HepG2 (cell line): ENCODE measurements at regions not wholly inside any gene's neighbourhood (a gene's known extent, or its start where the extent isn't known, plus 50 kb on each side); places are given as distances from the start of the nearest gene placed in this dataset.

Experiments
- ATAC-seq: fragments of 200-7000 bp; cut with Tn5 transposase; 3 replicates; pipeline ENCODE4 v1.9.1; 2020; ENCODE audit warnings: mild to moderate bottlenecking, moderate library complexity
- BruUV-seq: library from RNA; stranded (reverse); fragments of 400-500 nt; replicated peaks from 2 replicates; lab custom pipeline; 2021; lab: Mats Ljungman, UMichigan
- CTCF ChIA-PET: fragments of 300-600 bp; formaldehyde crosslinking; extraction: SDS; loops from one replicate; lab custom pipeline; 2021; ENCODE audit warnings: low total read pairs, inconsistent platforms, low intra/inter-chr PET ratio; lab: Yijun Ruan, JAX
- POLR2A ChIA-PET: fragments of 350-600 bp; sonication (Branson Sonifier 250); formaldehyde crosslinking; loops from one replicate; lab custom pipeline; 2020; ENCODE audit warnings: antibody characterized with exemption, inconsistent platforms; lab: Yijun Ruan, JAX
- DNase-seq: peaks from one replicate; pipeline ENCODE4 v3.0.0-alpha.2; 2015; ENCODE audit warnings: low spot score
- FAIRE-seq: peaks from 3 replicates; lab custom pipeline; 2011; peaks lifted over from hg19 to GRCh38; lab: Jason Lieb, UNC
- H2AFZ ChIP-seq: one replicate; pipeline ENCODE4 v1.6.1; 2011; ENCODE audit warnings: low read length, inconsistent platforms
- H3K27ac ChIP-seq: fragments of 300-600 bp; 3 replicates; pipeline ENCODE4 v1.8.0; 2011; ENCODE audit warnings: mixed run types, mild to moderate bottlenecking, mixed read lengths, low read length, inconsistent platforms; ENCODE audit not compliant: insufficient read depth; ENCODE audit errors: extremely low read length
- H3K27me3 ChIP-seq, 2 experiments: fragments of 200-600 bp in 1 of 2; 2 replicates in 1 of 2; 3 replicates in 1 of 2; pipeline versions ENCODE4 v1.6.0 to v1.8.0; 2011; ENCODE audit warnings: low read length in 2 of 2, mild to moderate bottlenecking in 2 of 2, moderate library complexity in 2 of 2, inconsistent platforms in 1 of 2; ENCODE audit not compliant: insufficient read depth in 2 of 2, control insufficient read depth in 1 of 2
- H3K36me3 ChIP-seq, 2 experiments: fragments of 200-600 bp in 1 of 2; replicated peaks in 1 of 2; 2 replicates in 1 of 2; 3 replicates in 1 of 2; pipeline versions ENCODE4 v1.5.1 to v1.8.0; 2011; ENCODE audit warnings: low read length in 2 of 2, inconsistent platforms in 1 of 2; ENCODE audit not compliant: insufficient read depth in 2 of 2, control insufficient read depth in 1 of 2
- H3K4me1 ChIP-seq: 2 replicates; pipeline ENCODE4 v1.5.1; 2012; ENCODE audit warnings: low read length, inconsistent platforms; ENCODE audit not compliant: insufficient read depth
- H3K4me2 ChIP-seq: 2 replicates; pipeline ENCODE4 v1.6.0; 2011; ENCODE audit warnings: low read depth, low read length, inconsistent platforms
- H3K4me3 ChIP-seq, 3 experiments: fragments of 200-600 bp in 1 of 3; sonication (generic), shearing (Covaris generic) in 1 of 3; replicated peaks in 1 of 3; 2 replicates each; pipeline ENCODE4 v1.5.1; 2011 to 2016; ENCODE audit warnings: low read length in 3 of 3, inconsistent platforms in 2 of 3, low read depth in 2 of 3, mild to moderate bottlenecking in 2 of 3, control low read depth in 1 of 3, mixed read lengths in 1 of 3; ENCODE audit not compliant: insufficient read depth in 1 of 3
- H3K79me2 ChIP-seq: one replicate; pipeline ENCODE4 v1.6.1; 2011; ENCODE audit warnings: low read length, inconsistent platforms; ENCODE audit not compliant: insufficient read depth
- H3K9ac ChIP-seq: 2 replicates; pipeline ENCODE4 v1.6.0; 2011; ENCODE audit warnings: mild to moderate bottlenecking, low read depth, low read length, inconsistent platforms; ENCODE audit not compliant: insufficient read depth
- H3K9me3 ChIP-seq: 2 replicates; pipeline ENCODE4 v1.5.1; 2012; ENCODE audit warnings: mild to moderate bottlenecking, low read length
- H4K20me1 ChIP-seq: 2 replicates; pipeline ENCODE4 v1.6.0; 2011; ENCODE audit warnings: inconsistent platforms, mild to moderate bottlenecking, low read length, moderate library complexity; ENCODE audit not compliant: insufficient read depth
- ESRRA ChIP-seq: sonication (generic); formaldehyde crosslinking; IDR thresholded peaks from 2 replicates; pipeline ENCODE4 v1.5.1; 2020; ENCODE audit warnings: mild to moderate bottlenecking, low read depth, missing genetic modification reagents
- GRHL1 ChIP-seq: sonication (generic); formaldehyde crosslinking; conservative IDR thresholded peaks from 2 replicates; pipeline ENCODE4 v1.8.0; 2022; ENCODE audit warnings: missing genetic modification reagents
- HOXA3 ChIP-seq: sonication (generic); formaldehyde crosslinking; IDR thresholded peaks from 2 replicates; pipeline ENCODE4 v1.5.0; 2020; ENCODE audit warnings: missing genetic modification reagents
- KAT8 ChIP-seq: IDR thresholded peaks from 2 replicates; pipeline ENCODE4 v1.6.1; 2016; ENCODE audit warnings: missing genetic modification reagents, missing compliant biosample characterization
- RELA ChIP-seq: sonication (generic); formaldehyde crosslinking; IDR thresholded peaks from 2 replicates; pipeline ENCODE4 v1.4.0; 2020; ENCODE audit warnings: missing genetic modification reagents
- SMC3 ChIP-seq: IDR thresholded peaks from 2 replicates; pipeline ENCODE4 v1.6.1; 2011; ENCODE audit warnings: low read length, improper control_type of control experiment
- TCF7 ChIP-seq: sonication (generic); IDR thresholded peaks from 2 replicates; pipeline ENCODE4 v1.6.1; 2016; ENCODE audit warnings: antibody characterized with exemption, low read depth
- ZFP82 ChIP-seq: sonication (generic); formaldehyde crosslinking; IDR thresholded peaks from 2 replicates; pipeline ENCODE4 v1.5.1; 2020; ENCODE audit warnings: mild to moderate bottlenecking, missing genetic modification reagents, borderline replicate concordance
- ZNF235 ChIP-seq: sonication (generic); formaldehyde crosslinking; IDR thresholded peaks from 2 replicates; pipeline ENCODE4 v1.8.1; 2023; ENCODE audit warnings: mild to moderate bottlenecking, missing genetic modification reagents, borderline replicate concordance
- ZNF547 ChIP-seq: sonication (generic); formaldehyde crosslinking; IDR thresholded peaks from 2 replicates; pipeline ENCODE4 v1.5.1; 2020; ENCODE audit warnings: mild to moderate bottlenecking, missing genetic modification reagents
- ZNF564 ChIP-seq: sonication (generic); formaldehyde crosslinking; IDR thresholded peaks from 2 replicates; pipeline ENCODE4 v1.8.1; 2023; ENCODE audit warnings: mild to moderate bottlenecking, missing genetic modification reagents
- ZSCAN12 ChIP-seq: sonication (generic); formaldehyde crosslinking; IDR thresholded peaks from 2 replicates; pipeline ENCODE4 v1.9.0; 2021; ENCODE audit warnings: mild to moderate bottlenecking, missing genetic modification reagents
- WGBS: methylation state at CpG from one replicate; pipeline ENCODE4 v1.1.6; 2017; ENCODE audit warnings: low lambda C conversion rate; 5-methylcytosine and 5-hydroxymethylcytosine counted together
- in situ Hi-C: cut with HindIII; loops from 2 replicates; pipeline ENCODE4 v1.10.0; 2017; ENCODE audit warnings: low pct_unique_long_range_greater_than_20kb; ENCODE audit not compliant: extremely low pct_ligation_motif_present
- intact Hi-C: fragments of 100-400 bp; cut with micrococcal nuclease; formaldehyde crosslinking; loops from one replicate; pipeline ENCODE4 v1.10.0; 2022; ENCODE audit not compliant: unreplicated experiment
- TF ChIP-seq, protein P1 (sequence below): sonication (generic); formaldehyde crosslinking; IDR thresholded peaks from 2 replicates; pipeline ENCODE4 v1.4.0; 2020; ENCODE audit warnings: mild to moderate bottlenecking, missing genetic modification reagents
- TF ChIP-seq, protein P2 (sequence below): IDR thresholded peaks from 2 replicates; pipeline ENCODE4 v1.6.1; 2016; ENCODE audit warnings: missing compliant biosample characterization, missing genetic modification reagents, borderline replicate concordance
- TF ChIP-seq, protein P3 (sequence below): sonication (generic); IDR thresholded peaks from 2 replicates; pipeline ENCODE4 v1.6.1; 2016; ENCODE audit warnings: low read depth, borderline replicate concordance

DNA sequence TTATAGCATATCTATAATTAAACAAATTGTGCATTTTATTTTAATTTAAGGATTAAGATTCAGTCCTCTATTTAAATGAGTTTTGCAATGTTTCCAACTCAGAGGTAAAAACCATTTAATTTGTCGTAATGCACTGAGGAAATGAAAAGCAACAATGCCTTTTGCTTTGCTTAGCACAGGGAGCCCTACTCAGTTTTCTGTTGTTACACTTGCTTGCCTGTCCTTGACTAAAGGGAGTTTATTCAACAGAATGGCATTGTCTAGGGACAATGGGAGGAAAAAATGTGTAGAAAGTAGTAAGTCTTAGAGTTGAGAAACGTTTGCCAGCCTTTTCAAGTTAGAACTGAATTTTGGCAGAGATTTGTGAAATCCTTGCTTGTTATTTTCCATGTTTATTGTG, 734.2 kb upstream of the ANO3 start:
- Histone ChIP-seq H3K79me2 (no peaks in the 10 kb centered on the region), H3K9me3 (no peaks in the 10 kb centered on the region), H3K9ac (no peak overlapping the region), H3K4me3 (no peak overlapping the region), H4K20me1 (no peaks in the 10 kb centered on the region), H2AFZ (no peak overlapping the region), H3K4me2 (no peak overlapping the region), H3K4me1 (no peaks in the 10 kb centered on the region), H3K36me3 (no peaks in the 10 kb centered on the region), H3K27me3 (no peaks in the 10 kb centered on the region), H3K27ac (no peak overlapping the region)
- WGBS, result 7% methylated on average over 2 of the region's 2 CpGs
- ChIA-PET POLR2A (no interaction called here), CTCF (no interaction called here)
- intact Hi-C loops (no loop called here), in situ Hi-C loops (no loop called here)
- no peak for FAIRE-seq
- DNase-seq, result no peak
- BruUV-seq, result no TSS peak
- no peak for ATAC-seq
- TF ChIP-seq ZSCAN12 (CRISPR knock-in tag) (no peak), GRHL1 (CRISPR knock-in tag) (no peak), HOXA3 (CRISPR knock-in tag) (no peak), RELA (CRISPR knock-in tag) (no peak), ESRRA (CRISPR knock-in tag) (no peak), ZNF564 (CRISPR knock-in tag) (no peak), ZFP82 (CRISPR knock-in tag) (no peak), SMC3 (no peak), KAT8 (CRISPR knock-in tag) (no peak), ZNF235 (CRISPR knock-in tag) (no peak), ZNF547 (no peak), TCF7 (no peak)
- TF ChIP-seq, protein P1, sequence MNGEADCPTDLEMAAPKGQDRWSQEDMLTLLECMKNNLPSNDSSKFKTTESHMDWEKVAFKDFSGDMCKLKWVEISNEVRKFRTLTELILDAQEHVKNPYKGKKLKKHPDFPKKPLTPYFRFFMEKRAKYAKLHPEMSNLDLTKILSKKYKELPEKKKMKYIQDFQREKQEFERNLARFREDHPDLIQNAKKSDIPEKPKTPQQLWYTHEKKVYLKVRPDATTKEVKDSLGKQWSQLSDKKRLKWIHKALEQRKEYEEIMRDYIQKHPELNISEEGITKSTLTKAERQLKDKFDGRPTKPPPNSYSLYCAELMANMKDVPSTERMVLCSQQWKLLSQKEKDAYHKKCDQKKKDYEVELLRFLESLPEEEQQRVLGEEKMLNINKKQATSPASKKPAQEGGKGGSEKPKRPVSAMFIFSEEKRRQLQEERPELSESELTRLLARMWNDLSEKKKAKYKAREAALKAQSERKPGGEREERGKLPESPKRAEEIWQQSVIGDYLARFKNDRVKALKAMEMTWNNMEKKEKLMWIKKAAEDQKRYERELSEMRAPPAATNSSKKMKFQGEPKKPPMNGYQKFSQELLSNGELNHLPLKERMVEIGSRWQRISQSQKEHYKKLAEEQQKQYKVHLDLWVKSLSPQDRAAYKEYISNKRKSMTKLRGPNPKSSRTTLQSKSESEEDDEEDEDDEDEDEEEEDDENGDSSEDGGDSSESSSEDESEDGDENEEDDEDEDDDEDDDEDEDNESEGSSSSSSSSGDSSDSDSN (CRISPR knock-in tag), result no peak
- TF ChIP-seq, protein P2, sequence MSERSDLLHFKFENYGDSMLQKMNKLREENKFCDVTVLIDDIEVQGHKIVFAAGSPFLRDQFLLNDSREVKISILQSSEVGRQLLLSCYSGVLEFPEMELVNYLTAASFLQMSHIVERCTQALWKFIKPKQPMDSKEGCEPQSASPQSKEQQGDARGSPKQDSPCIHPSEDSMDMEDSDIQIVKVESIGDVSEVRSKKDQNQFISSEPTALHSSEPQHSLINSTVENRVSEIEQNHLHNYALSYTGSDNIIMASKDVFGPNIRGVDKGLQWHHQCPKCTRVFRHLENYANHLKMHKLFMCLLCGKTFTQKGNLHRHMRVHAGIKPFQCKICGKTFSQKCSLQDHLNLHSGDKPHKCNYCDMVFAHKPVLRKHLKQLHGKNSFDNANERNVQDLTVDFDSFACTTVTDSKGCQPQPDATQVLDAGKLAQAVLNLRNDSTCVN (CRISPR knock-in tag), result no peak
- TF ChIP-seq, protein P3, sequence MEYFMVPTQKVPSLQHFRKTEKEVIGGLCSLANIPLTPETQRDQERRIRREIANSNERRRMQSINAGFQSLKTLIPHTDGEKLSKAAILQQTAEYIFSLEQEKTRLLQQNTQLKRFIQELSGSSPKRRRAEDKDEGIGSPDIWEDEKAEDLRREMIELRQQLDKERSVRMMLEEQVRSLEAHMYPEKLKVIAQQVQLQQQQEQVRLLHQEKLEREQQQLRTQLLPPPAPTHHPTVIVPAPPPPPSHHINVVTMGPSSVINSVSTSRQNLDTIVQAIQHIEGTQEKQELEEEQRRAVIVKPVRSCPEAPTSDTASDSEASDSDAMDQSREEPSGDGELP, result no peak
